Adipocyte (in vitro differentiated cells): ENCODE measurements at regions not wholly inside any gene's neighbourhood (a gene's known extent, or its start where the extent isn't known, plus 50 kb on each side); places are given as distances from the start of the nearest gene placed in this dataset.
"Not testable (repeated sequence)": the region's sequence is repeated elsewhere in the genome, so short reads cannot be mapped to it uniquely, and the experiment has no call there.

Experiments
- DNase-seq: peaks from one replicate; pipeline ENCODE4 v3.0.0-alpha.2; 2015; ENCODE audit warnings: low read depth
- H3K27me3 ChIP-seq: replicated peaks from 2 replicates; pipeline ENCODE4 v1.7.0; 2013; ENCODE audit warnings: mild to moderate bottlenecking, low read length, moderate library complexity; ENCODE audit not compliant: control insufficient read depth, insufficient read depth
- H3K36me3 ChIP-seq: 2 replicates; pipeline ENCODE4 v1.7.0; 2013; ENCODE audit warnings: low read length, mild to moderate bottlenecking, moderate library complexity; ENCODE audit not compliant: control insufficient read depth, insufficient read depth, severe bottlenecking
- H3K4me1 ChIP-seq: 2 replicates; pipeline ENCODE4 v1.7.0; 2013; ENCODE audit warnings: mild to moderate bottlenecking, low read length, moderate library complexity; ENCODE audit not compliant: control insufficient read depth, insufficient read depth
- H3K4me3 ChIP-seq: 2 replicates; pipeline ENCODE4 v1.7.0; 2013; ENCODE audit warnings: mild to moderate bottlenecking, low read length, moderate library complexity
- H3K9ac ChIP-seq: 2 replicates; pipeline ENCODE4 v1.7.0; 2013; ENCODE audit warnings: mild to moderate bottlenecking, low read length, moderate library complexity
- H3K9me3 ChIP-seq: 2 replicates; pipeline ENCODE4 v1.7.0; 2013; ENCODE audit warnings: mild to moderate bottlenecking, low read length, moderate library complexity; ENCODE audit not compliant: control insufficient read depth

GRCh38 chr2:87419980-87420379, 327.9 kb upstream of the PLGLB2 start:
- not testable (repeated sequence) for H3K9ac ChIP-seq, H3K9me3 ChIP-seq, H3K4me3 ChIP-seq, DNase-seq, H3K36me3 ChIP-seq, H3K27me3 ChIP-seq, H3K4me1 ChIP-seq

GRCh38 chr2:87420954-87421353, 326.9 kb upstream of the PLGLB2 start:
- not testable (repeated sequence) for H3K36me3 ChIP-seq, H3K27me3 ChIP-seq, H3K9me3 ChIP-seq, H3K4me1 ChIP-seq, H3K9ac ChIP-seq, DNase-seq, H3K4me3 ChIP-seq

GRCh38 chr2:87423796-87424762, 323.8 kb upstream of the PLGLB2 start:
- H3K4me1 ChIP-seq, H3K36me3 ChIP-seq, H3K27me3 ChIP-seq, DNase-seq, H3K9me3 ChIP-seq, H3K9ac ChIP-seq, H3K4me3 ChIP-seq: not testable (repeated sequence)

- not testable (repeated sequence) for H3K9ac ChIP-seq, H3K4me1 ChIP-seq, H3K27me3 ChIP-seq, H3K4me3 ChIP-seq, H3K9me3 ChIP-seq, H3K36me3 ChIP-seq, DNase-seq
Measured at GRCh38 chr2:87424763-87425154, 323.1 kb upstream of the PLGLB2 start.

GRCh38 chr2:87425191-87425590, 322.7 kb upstream of the PLGLB2 start:
- DNase-seq, H3K9ac ChIP-seq, H3K9me3 ChIP-seq, H3K4me1 ChIP-seq, H3K27me3 ChIP-seq, H3K4me3 ChIP-seq, H3K36me3 ChIP-seq: not testable (repeated sequence)

GRCh38 chr2:87425717-87426116, 322.2 kb upstream of the PLGLB2 start:
- H3K4me1 ChIP-seq, H3K27me3 ChIP-seq, DNase-seq, H3K4me3 ChIP-seq, H3K36me3 ChIP-seq, H3K9me3 ChIP-seq, H3K9ac ChIP-seq: not testable (repeated sequence)

- not testable (repeated sequence) for H3K36me3 ChIP-seq, DNase-seq, H3K4me1 ChIP-seq, H3K27me3 ChIP-seq, H3K4me3 ChIP-seq, H3K9ac ChIP-seq, H3K9me3 ChIP-seq
Measured at GRCh38 chr2:87428452-87429130, 319.3 kb upstream of the PLGLB2 start.

- H3K4me3 ChIP-seq, H3K36me3 ChIP-seq, H3K27me3 ChIP-seq, H3K4me1 ChIP-seq, H3K9ac ChIP-seq, DNase-seq, H3K9me3 ChIP-seq: not testable (repeated sequence)
Measured at GRCh38 chr2:87429206-87429930, 318.5 kb upstream of the PLGLB2 start.

GRCh38 chr2:87429931-87430275, 318.0 kb upstream of the PLGLB2 start:
- not testable (repeated sequence) for H3K36me3 ChIP-seq, H3K9ac ChIP-seq, H3K4me3 ChIP-seq, H3K4me1 ChIP-seq, H3K9me3 ChIP-seq, DNase-seq, H3K27me3 ChIP-seq

GRCh38 chr2:87431051-87431450, 316.8 kb upstream of the PLGLB2 start:
- H3K36me3 ChIP-seq, DNase-seq, H3K9ac ChIP-seq, H3K4me1 ChIP-seq, H3K4me3 ChIP-seq, H3K9me3 ChIP-seq, H3K27me3 ChIP-seq: not testable (repeated sequence)

- H3K4me3 ChIP-seq, H3K36me3 ChIP-seq, DNase-seq: not testable (repeated sequence)
Measured at GRCh38 chr2:87432711-87433453, 315.0 kb upstream of the PLGLB2 start.

More at GRCh38 chr2:87432711-87433453, 315.0 kb upstream of the PLGLB2 start:
- not testable (repeated sequence) for H3K9ac ChIP-seq, H3K27me3 ChIP-seq, H3K4me1 ChIP-seq, H3K9me3 ChIP-seq
